WTC11 (cell line): ENCODE measurements at regions not wholly inside any gene's neighbourhood (a gene's known extent, or its start where the extent isn't known, plus 50 kb on each side); places are given as distances from the start of the nearest gene placed in this dataset.

Experiments used
- ATAC-seq: fragments of 200-7000 bp; cut with Tn5 transposase; 2 replicates; pipeline ENCODE4 v1.10.0; 2021; ENCODE audit warnings: mild to moderate bottlenecking, moderate library complexity
- CTCF ChIA-PET: fragments of 300-600 bp; sonication (Branson Sonifier 250); formaldehyde crosslinking; loops from one replicate; lab custom pipeline; 2021; ENCODE audit warnings: antibody characterized with exemption; lab: Charles Lee
- POLR2A ChIA-PET: fragments of 350-600 bp; sonication (Branson Sonifier 250); formaldehyde crosslinking; loops from one replicate; lab custom pipeline; 2021; ENCODE audit warnings: antibody characterized with exemption; lab: Charles Lee
- DNase-seq: peaks from one replicate; pipeline ENCODE4 v3.0.0; 2021; ENCODE audit warnings: low spot score
- H3K27ac Mint-ChIP-seq: 2 replicates; pipeline ENCODE4 v1.8.0; 2021; ENCODE audit warnings: mixed read lengths
- H3K27me3 Mint-ChIP-seq: 2 replicates; pipeline ENCODE4 v1.8.0; 2021; ENCODE audit warnings: low read depth, mild to moderate bottlenecking, moderate library complexity, mixed read lengths
- H3K36me3 Mint-ChIP-seq: 2 replicates; pipeline ENCODE4 v1.8.0; 2021; ENCODE audit warnings: mixed read lengths
- H3K4me1 Mint-ChIP-seq: 2 replicates; pipeline ENCODE4 v1.8.0; 2022; ENCODE audit warnings: mixed read lengths
- H3K4me3 Mint-ChIP-seq: 2 replicates; pipeline ENCODE4 v1.8.0; 2021; ENCODE audit warnings: mild to moderate bottlenecking, moderate library complexity, mixed read lengths
- H3K9me3 Mint-ChIP-seq: 2 replicates; pipeline ENCODE4 v1.8.0; 2021; ENCODE audit warnings: mixed read lengths
- CREB1 ChIP-seq: sonication (generic); formaldehyde crosslinking; IDR thresholded peaks from 2 replicates; pipeline ENCODE4 v1.8.0; 2023; ENCODE audit warnings: mild to moderate bottlenecking, missing genetic modification reagents
- CTCF ChIP-seq: fragments of 200-600 bp; IDR thresholded peaks from 2 replicates; pipeline ENCODE4 v1.8.0; 2022; ENCODE audit warnings: antibody characterized with exemption
- E2F1 ChIP-seq: sonication (generic); formaldehyde crosslinking; IDR thresholded peaks from 2 replicates; pipeline ENCODE4 v1.8.0; 2022; ENCODE audit warnings: mild to moderate bottlenecking, missing genetic modification reagents
- ELF4 ChIP-seq: sonication (generic); formaldehyde crosslinking; IDR thresholded peaks from 2 replicates; pipeline ENCODE4 v1.8.1; 2022; ENCODE audit warnings: low read depth, mild to moderate bottlenecking, moderate library complexity, missing genetic modification reagents
- FOXP4 ChIP-seq: sonication (generic); formaldehyde crosslinking; IDR thresholded peaks from 2 replicates; pipeline ENCODE4 v1.8.0; 2022; ENCODE audit warnings: mild to moderate bottlenecking, missing genetic modification reagents
- GTF2I ChIP-seq: fragments of 250-450 bp; sonication (Bioruptor Pico); conservative IDR thresholded peaks from 2 replicates; pipeline ENCODE4 v1.4.0; 2021; ENCODE audit warnings: mild to moderate bottlenecking
- NFE2L1 ChIP-seq: sonication (generic); formaldehyde crosslinking; IDR thresholded peaks from 2 replicates; pipeline ENCODE4 v1.8.1; 2023; ENCODE audit warnings: missing genetic modification reagents
- NR1H2 ChIP-seq: sonication (generic); formaldehyde crosslinking; IDR thresholded peaks from 2 replicates; pipeline ENCODE4 v1.9.0; 2021; ENCODE audit warnings: mild to moderate bottlenecking, moderate library complexity, missing genetic modification reagents
- PRDM15 ChIP-seq: sonication (generic); formaldehyde crosslinking; IDR thresholded peaks from 2 replicates; pipeline ENCODE4 v1.8.0; 2022; ENCODE audit warnings: missing genetic modification reagents
- PREB ChIP-seq: sonication (generic); formaldehyde crosslinking; IDR thresholded peaks from 2 replicates; pipeline ENCODE4 v1.8.1; 2022; ENCODE audit warnings: mild to moderate bottlenecking, missing genetic modification reagents, moderate library complexity, borderline replicate concordance
- USF2 ChIP-seq: sonication (generic); formaldehyde crosslinking; IDR thresholded peaks from 2 replicates; pipeline ENCODE4 v1.8.1; 2023; ENCODE audit warnings: mild to moderate bottlenecking, missing genetic modification reagents, moderate library complexity
- ZMAT4 ChIP-seq: fragments of 250-450 bp; sonication (Bioruptor Pico); IDR thresholded peaks from 2 replicates; pipeline ENCODE4 v1.9.0; 2021; ENCODE audit warnings: mild to moderate bottlenecking
- ZNF416 ChIP-seq: fragments of 250-450 bp; sonication (Bioruptor Pico); IDR thresholded peaks from 2 replicates; pipeline ENCODE4 v1.9.0; 2021; ENCODE audit warnings: mild to moderate bottlenecking, inconsistent platforms
- ZNF671 ChIP-seq: fragments of 250-450 bp; sonication (Bioruptor Pico); IDR thresholded peaks from 2 replicates; pipeline ENCODE4 v1.8.0; 2021; ENCODE audit warnings: mild to moderate bottlenecking

- no peak for TF ChIP-seq PRDM15 (CRISPR knock-in tag)
- no peak for TF ChIP-seq ZNF416 (CRISPR knock-in tag)
- TF ChIP-seq FOXP4: no peak
- no peak for TF ChIP-seq PREB
- TF ChIP-seq ZNF671 (CRISPR knock-in tag): no peak
- TF ChIP-seq CTCF: no peak
- no peak for TF ChIP-seq E2F1
- TF ChIP-seq GTF2I (CRISPR knock-in tag): no peak
- no peak for TF ChIP-seq USF2
Measured at GRCh38 chr6:139685009-139685408, 310.6 kb upstream of the CITED2 start (continued).

- no peaks in the 10 kb centered on the region for H3K27me3 Mint-ChIP-seq
- ATAC-seq (no peak; the same call in 1 of the 2 replicates), DNase-seq (no peak)
- no peak for TF ChIP-seq ELF4 (CRISPR knock-in tag)
- no peak for TF ChIP-seq NFE2L1 (CRISPR knock-in tag)
- no peak for TF ChIP-seq NR1H2
- no peak for TF ChIP-seq CREB1 (CRISPR knock-in tag)
- no peak for TF ChIP-seq ZMAT4
- TF ChIP-seq ZNF671 (CRISPR knock-in tag): no peak
- H3K4me3 Mint-ChIP-seq: no peak overlapping the region
- H3K36me3 Mint-ChIP-seq: no peaks in the 10 kb centered on the region
- POLR2A ChIA-PET: no interaction called here
- no peak overlapping the region for H3K27ac Mint-ChIP-seq
- H3K9me3 Mint-ChIP-seq: no peaks in the 10 kb centered on the region
- CTCF ChIA-PET: no interaction called here
- peaks cover 3% of the 10 kb centered on the region; the same call in 1 of the 2 replicates for H3K4me1 Mint-ChIP-seq
Measured at GRCh38 chr6:139680819-139681218, 306.4 kb upstream of the CITED2 start.
